Mesenteric fat pad (tissue), 1 donor: ENCODE measurements at regions not wholly inside any gene's neighbourhood (a gene's known extent, or its start where the extent isn't known, plus 50 kb on each side); places are given as distances from the start of the nearest gene placed in this dataset.
"Not testable (repeated sequence)": the region's sequence is repeated elsewhere in the genome, so short reads cannot be mapped to it uniquely, and the experiment has no call there.

Source experiments
- DNase-seq: peaks from one replicate; pipeline ENCODE4 v3.0.0-alpha.2; 2020; ENCODE audit warnings: low spot score
- donor health status: DM: yes; HTN: yes; CAD: no.

GRCh38 chr6:49118478-49118877 is 344.6 kb downstream of the MMUT start:
- no peak for DNase-seq

DNA sequence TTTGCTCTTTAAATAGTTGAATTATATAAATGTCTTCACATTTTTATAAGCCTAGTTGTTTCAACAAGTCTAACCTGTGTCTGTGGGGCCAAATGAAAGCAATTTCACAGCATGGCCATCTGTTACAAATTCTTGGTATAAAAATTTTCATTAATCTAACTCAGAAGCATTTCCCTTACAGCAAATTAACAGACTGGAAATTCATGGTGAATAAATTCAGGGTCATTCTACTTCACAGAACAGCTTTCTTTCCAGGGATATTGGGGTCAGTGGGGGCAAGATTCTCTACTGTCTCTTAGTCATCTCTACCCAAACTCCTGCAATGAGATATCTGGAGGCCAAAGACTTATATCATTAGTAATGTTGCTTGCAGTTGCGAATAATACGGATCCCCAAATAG is 352.1 kb downstream of the MMUT start:
- DNase-seq: no peak

GRCh38 chr6:49097664-49098063 is 365.4 kb downstream of the MMUT start:
- not testable (repeated sequence) for DNase-seq

GRCh38 chr6:49097116-49097515 is 365.9 kb downstream of the MMUT start:
- no peak for DNase-seq

DNA sequence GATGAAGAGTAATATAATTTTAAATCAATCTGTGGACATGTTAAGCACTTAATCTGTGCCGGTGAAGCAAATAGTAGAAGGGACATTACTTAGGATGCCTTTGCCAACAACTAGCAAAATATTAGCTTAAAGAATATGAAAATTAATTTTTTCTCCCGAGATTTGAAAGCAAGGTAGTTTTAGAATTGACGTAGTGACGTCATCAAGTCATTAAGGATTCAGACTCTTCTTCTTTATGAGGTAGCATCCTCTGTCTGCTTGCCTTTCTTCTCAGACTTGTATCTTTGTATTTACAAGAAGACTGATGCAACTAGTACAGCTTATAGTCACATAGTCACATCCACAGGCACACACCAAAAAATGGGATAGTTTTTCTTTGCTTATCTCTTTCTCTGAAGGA is 374.4 kb downstream of the MMUT start:
- no peak for DNase-seq

GRCh38 chr6:49087369-49087768 is 375.7 kb downstream of the MMUT start:
- no peak for DNase-seq

- no peak for DNase-seq
Observed at GRCh38 chr6:49082611-49083010, 380.4 kb downstream of the MMUT start.

- no peak for DNase-seq
Observed at GRCh38 chr6:49072885-49073620, 390.0 kb downstream of the MMUT start.

DNA sequence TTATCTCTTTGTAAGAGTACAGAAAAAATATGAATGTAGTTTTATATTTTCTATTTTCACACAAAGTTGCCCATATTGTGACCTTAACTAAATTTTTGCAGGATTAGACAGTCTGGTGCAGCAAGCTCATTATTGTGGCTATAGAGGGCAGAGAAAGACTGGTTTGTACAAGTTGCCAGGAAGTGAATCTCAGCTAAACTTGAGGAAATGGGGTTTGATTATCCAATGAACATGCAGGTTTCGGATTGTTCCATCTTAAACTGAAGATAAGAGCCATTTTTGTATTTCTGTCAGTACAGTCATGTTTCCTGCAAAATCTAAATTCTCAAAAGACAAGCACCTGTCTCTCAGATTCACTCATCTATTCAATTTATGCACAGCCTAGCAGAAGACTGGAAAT is 390.9 kb downstream of the MMUT start:
- no peak for DNase-seq

GRCh38 chr6:49070411-49070810 is 392.6 kb downstream of the MMUT start:
- no peak for DNase-seq

- DNase-seq: no peak
Observed at GRCh38 chr6:49054311-49054710, 408.7 kb downstream of the MMUT start.

DNA sequence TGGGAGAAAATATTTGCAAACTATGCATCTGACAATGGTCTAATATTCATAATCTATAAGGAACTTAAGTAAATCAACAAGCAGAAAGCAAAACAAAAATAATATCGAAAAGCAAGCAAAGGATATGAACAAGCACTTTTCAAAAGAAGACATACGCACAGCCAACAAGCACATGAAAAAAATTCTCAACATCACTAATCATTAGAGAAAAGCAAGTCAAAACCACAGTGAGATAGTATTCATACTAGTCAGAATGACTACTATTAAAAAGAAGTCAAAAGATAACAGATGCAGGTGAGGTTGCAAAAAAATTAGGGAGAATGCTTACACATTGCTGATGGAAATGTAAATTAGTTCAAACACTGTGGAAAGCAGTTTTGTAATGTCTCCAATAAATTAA is 410.2 kb downstream of the MMUT start:
- DNase-seq: no peak

DNA sequence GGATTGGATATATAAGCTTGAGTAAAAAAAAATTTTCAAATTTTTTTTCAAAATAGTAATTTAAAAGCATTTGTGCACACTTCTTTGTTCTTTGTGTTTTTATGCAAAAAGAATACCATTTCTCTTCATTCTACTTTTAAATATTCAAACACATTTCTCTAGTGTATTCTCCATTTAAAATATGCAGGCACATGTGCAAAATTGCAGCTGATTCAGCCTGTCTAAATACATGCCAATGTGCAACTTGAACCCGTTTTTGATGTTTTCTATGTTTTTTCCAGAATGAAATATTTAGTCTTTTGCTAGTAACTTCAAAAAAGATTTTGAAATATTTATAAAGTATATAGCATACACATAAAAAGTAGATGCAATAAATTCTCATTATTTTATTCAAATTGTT is 411.8 kb downstream of the MMUT start:
- DNase-seq: no peak

- no peak for DNase-seq
Observed at GRCh38 chr6:49050584-49050983, 412.5 kb downstream of the MMUT start.

GRCh38 chr6:49038294-49038822 is 424.7 kb downstream of the MMUT start:
- no peak for DNase-seq

- no peak for DNase-seq
Observed at GRCh38 chr6:49030251-49031020, 432.6 kb downstream of the MMUT start.

DNA sequence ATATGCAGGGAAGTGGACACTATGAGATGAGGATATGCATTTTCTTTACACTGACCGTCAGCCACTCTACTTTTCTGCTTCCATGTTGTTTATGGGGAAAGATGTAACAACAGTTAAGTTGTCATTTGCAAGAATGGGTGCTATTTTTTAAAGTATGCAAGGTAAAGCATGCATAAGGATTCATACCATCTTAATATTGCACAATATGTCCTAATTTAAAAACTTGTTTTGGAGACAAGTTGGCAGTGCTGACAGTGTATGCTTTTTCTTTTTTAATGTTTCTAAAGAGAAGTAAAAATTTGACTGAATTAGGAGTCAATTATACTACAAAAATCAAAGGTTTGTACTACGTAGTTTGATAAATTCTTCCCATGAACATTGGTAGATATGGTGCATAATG is 435.4 kb downstream of the MMUT start:
- no peak for DNase-seq

DNA sequence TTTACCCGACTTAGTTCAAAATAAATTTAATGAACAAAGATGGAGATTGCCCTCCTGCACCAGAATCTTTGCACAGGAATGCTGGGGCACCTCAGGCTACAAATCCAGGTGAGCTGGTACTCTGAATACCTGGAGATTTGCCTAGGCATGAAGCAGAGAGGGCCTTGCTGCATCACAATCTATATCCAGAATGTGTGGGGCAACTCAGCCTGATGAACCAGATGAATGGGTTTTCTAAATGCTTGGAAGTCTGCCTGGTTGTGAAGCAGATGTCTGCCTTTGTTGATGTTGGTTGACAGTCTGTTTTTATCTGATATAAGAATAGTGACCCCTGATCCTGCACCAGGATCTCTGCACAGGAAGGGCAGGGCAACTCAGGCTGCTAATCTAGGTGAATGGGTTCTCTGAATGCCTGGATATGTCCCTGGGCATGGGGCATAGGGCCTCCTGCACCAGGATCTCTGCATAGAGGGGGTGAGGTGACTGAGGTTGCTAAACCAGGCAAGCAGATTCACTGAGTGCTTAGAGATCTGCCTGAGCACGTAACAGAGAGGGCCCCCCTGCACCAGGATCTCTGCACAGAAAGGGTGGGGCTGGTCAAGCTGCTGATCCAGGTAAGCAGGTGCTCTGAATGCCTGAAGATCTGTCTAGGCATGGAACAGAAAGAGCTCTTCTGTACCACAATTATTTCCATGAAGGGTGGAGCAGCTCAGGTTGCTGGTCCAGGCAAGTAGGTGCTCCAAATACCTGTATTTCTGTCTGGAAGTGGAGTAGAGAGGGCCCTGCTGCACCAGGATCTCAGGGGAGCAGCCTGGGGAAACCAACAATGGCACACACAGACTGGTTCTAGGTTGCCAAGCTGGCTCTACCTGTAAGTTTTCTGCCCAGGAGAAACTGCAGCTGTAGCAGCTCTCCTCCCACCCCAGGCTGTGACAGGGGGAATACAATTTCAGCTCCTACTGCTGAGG is 437.5 kb downstream of the MMUT start:
- DNase-seq: no peak

- DNase-seq: no peak
Observed at GRCh38 chr6:49004801-49005200, 458.3 kb downstream of the MMUT start.

GRCh38 chr6:49003348-49003747 is 459.7 kb downstream of the MMUT start:
- no peak for DNase-seq

- no peak for DNase-seq
Observed at GRCh38 chr6:49001856-49002541, 461.1 kb downstream of the MMUT start.
